GM18505 (cell line): ENCODE measurements at regions not wholly inside any gene's neighbourhood (a gene's known extent, or its start where the extent isn't known, plus 50 kb on each side); places are given as distances from the start of the nearest gene placed in this dataset.

Experiments used
- ATAC-seq: cut with Tn5 transposase; IDR thresholded peaks from one replicate; pipeline ENCODE4 v1.9.1; 2021; ENCODE audit not compliant: unreplicated experiment
- POLR2A ChIP-seq: IDR thresholded peaks from 4 replicates; pipeline ENCODE4 v1.6.1; 2011; ENCODE audit warnings: borderline replicate concordance; ENCODE audit not compliant: insufficient read depth, insufficient read length; ENCODE audit errors: extremely low read depth

DNA sequence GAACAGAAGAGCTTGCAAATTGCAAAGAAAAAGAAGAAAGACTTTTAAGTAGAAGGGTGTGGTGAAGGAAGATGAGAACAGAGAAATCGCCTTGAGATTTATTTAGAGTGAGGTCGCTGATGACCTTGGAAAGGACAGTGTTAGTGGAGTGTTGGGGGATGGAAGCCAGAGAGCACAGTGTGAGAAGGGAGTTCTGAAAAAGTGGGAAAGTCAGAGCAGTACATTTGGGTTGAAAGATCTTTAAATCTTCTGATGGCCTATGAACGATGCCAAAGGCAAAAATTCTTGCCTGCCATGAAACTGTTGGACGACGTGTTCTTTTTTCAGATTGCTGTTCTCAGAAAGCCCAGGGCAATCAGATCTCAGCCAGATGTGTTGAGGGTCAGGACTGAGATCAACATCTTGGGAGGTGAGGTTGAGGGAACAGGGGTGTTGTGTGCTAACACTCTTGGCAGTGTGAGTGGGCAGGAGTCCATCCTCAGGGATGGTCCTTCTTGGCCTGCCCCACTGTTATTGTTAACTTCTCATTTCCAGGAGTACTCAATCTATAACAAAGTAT lies 330.1 kb downstream of the MAP2K6 start:
- no peak for TF ChIP-seq POLR2A
- ATAC-seq, result no peak

DNA sequence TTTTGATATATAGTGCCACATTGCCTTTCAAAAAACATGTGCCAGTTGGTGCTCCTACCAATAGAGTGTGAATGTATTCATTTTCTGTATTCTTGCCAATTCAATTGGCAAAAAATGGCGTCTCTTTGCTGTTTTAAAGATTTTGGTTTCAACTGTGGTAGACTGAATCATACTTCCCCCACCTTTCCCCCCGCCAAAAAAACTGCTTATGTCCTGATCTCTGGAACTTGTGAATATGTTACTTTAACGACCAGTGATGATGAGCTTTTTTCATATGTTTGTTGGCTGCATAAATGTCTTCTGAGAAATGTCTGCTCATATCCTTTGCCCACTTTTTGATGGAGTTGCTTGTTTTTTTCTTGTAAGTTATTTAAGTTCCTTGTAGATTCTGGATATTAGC lies 325.1 kb upstream of the KCNJ16 start:
- no peak for ATAC-seq

GRCh38 chr17:69757688-69758430 lies 317.2 kb upstream of the KCNJ16 start:
- no peak for TF ChIP-seq POLR2A
- no peak for ATAC-seq

More for the DNA sequence above, 325.1 kb upstream of the KCNJ16 start:
- TF ChIP-seq POLR2A, result no peak

DNA sequence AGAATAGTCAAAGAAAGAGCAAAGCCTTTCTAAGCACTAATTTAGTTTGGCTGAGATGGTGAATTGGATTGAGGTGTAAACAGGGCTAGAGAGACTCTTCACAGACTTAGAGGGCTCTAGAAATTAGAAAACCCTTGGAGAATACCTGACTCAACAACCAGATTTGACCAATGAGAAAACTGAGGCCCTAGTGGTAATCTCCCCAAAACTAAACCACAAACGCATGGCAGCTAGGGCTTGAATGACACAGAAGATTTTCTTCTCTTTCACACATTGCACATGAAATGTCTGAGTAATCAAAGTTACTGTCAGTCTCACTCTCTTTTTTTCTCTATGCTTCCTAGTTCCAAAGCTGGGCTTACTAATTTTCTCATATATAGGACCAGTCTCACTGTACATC lies 314.5 kb upstream of the KCNJ16 start:
- ATAC-seq, result no peak
- no peak for TF ChIP-seq POLR2A

DNA sequence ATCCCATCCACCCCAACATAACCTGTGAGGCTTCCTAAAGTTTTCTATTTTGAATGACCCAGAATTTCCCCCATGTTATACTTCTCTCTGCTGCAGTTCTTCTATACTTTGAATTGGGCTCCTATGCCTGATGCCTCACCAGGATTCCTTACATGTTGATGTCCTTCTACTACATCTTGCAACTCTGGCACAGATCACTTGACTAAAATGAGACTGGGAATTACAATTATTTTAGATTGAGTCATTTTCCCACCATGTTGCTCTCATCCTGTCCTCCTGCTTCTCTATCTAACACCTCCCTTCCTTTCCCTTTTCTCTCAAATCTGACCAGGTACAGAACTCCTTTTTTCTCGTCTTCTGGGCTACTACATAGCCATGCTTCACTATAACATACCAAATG lies 314.0 kb upstream of the KCNJ16 start:
- no peak for ATAC-seq
- TF ChIP-seq POLR2A, result no peak

DNA sequence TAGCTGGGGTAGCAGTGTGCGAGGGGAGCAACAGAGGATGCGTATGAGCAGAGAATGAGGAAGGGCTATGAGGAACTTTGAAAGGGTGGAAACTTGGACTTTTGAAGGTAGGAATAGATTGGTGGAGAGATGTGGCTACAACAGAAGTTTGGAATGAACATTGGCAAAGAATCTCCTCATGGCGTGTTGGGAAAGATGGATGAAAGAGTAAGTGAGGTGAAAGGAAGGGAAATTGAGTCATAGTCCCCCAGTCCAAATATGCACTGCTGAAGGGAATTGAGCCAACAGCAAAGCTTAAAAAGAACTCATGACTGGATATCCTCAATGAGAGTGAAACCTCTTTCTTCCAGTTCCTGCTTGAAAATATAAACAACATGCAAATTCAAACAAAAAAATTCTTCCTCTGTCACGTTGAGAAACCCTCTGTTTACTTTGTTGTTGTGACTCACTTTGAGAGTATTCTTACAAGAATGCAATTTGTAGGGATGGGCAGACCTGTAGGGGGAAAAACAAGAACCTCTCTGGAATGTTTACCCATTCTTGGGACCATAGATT lies 313.2 kb upstream of the KCNJ16 start:
- no peak for ATAC-seq

GRCh38 chr17:69762359-69762758 lies 312.7 kb upstream of the KCNJ16 start:
- no peak for TF ChIP-seq POLR2A
- no peak for ATAC-seq

More for the DNA sequence above, 313.2 kb upstream of the KCNJ16 start:
- no peak for TF ChIP-seq POLR2A

- no peak for TF ChIP-seq POLR2A
- ATAC-seq, result no peak
These were observed 312.3 kb upstream of the KCNJ16 start for GRCh38 chr17:69762766-69763165.

GRCh38 chr17:69763503-69763902 lies 311.5 kb upstream of the KCNJ16 start:
- no peak for ATAC-seq
- no peak for TF ChIP-seq POLR2A

DNA sequence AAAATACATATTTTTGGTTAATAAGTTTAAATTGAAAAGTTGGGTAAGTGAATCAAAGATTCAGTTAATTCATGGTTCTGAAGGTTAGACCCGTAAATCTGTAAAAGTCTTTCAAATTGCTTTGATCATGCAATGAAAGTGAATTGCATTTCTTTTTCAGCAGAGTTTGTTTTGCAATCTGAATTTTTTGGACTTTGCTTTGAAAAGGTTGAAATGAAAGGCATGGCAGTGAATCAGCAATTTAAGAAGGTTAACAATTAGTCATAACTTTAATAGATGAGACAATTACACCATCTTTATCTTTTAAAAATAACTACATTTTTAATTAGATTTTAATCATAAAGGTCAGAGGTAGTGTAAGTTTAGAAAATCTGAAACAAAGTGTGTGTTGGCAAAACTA lies 310.9 kb upstream of the KCNJ16 start:
- no peak for ATAC-seq

GRCh38 chr17:69769050-69769449 lies 306.0 kb upstream of the KCNJ16 start:
- TF ChIP-seq POLR2A, result no peak
- ATAC-seq, result no peak

More for the DNA sequence above, 310.9 kb upstream of the KCNJ16 start:
- no peak for TF ChIP-seq POLR2A

DNA sequence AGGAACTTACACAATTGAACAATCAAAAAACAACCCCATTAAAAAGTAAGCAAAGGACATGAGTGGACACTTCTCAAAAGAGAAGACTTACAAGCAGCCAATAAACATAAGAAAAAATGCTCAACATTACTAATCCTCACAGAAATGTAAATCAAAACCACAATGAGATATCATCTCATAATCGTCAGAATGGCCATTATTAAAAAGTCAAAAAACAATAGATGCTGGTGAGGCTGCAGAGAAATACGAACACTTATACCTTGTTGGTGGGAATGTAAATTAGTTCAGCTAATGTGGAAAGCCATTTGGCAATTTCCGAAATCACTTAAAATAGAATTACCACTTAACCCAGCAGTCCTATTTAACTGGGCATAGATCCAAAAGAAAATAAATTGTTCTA lies 301.9 kb upstream of the KCNJ16 start:
- ATAC-seq, result no peak
- no peak for TF ChIP-seq POLR2A

GRCh38 chr17:69779378-69780214 lies 295.4 kb upstream of the KCNJ16 start:
- ATAC-seq, result no peak
- no peak for TF ChIP-seq POLR2A

DNA sequence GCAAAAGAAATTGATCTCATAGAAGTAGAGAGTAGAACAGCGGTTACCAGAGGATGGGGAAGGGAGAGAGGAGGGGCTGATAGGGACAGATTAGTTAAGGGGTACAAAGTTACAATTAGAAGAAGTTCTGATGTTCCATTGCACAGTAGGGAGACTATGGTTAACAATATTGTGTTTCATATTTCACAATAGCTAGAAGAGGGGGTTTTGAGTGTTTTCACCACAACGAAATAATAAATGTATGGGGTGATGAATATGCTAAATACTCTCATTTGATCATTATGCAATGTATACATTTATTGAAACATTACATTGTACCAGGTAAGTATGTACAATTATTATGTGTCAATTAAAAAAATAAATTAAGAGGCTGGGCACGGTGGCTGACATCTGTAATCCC lies 291.2 kb upstream of the KCNJ16 start:
- no peak for TF ChIP-seq POLR2A
- no peak for ATAC-seq

DNA sequence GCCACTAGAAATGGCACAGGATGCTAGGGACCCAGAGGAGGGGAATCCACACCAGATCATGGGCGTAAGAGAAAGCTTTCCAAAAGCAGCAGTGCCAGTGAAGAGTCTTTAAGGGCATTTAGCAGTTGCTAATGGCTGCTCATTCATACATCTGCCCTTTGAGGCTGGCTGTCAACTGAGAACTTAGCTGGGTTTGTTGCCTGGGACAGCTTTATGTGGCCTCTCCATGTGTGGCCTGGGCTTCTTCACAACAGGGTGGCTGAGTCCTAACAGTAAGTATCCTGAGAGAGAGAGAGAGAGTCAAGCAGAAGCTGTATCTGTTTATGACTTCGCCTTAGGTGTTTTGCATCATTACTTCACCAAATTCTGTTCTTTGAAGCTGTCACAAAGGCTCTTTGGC lies 286.1 kb upstream of the KCNJ16 start:
- TF ChIP-seq POLR2A, result no peak
- ATAC-seq, result no peak
